IMR-90 (cell line): ENCODE measurements at regions not wholly inside any gene's neighbourhood (a gene's known extent, or its start where the extent isn't known, plus 50 kb on each side); places are given as distances from the start of the nearest gene placed in this dataset.
"Not testable (repeated sequence)": the region's sequence is repeated elsewhere in the genome, so short reads cannot be mapped to it uniquely, and the experiment has no call there.

Experiments
- BHLHE40 ChIP-seq: fragments of 150-350 bp; IDR thresholded peaks from 2 replicates; pipeline ENCODE4 v1.6.1; 2016; ENCODE audit warnings: mild to moderate bottlenecking, low read depth, low read length
- FOS ChIP-seq: fragments of 150-350 bp; IDR thresholded peaks from 2 replicates; pipeline ENCODE4 v1.6.1; 2016; ENCODE audit warnings: low read depth, low read length
- MXI1 ChIP-seq: IDR thresholded peaks from 2 replicates; pipeline ENCODE4 v1.6.1; 2012; ENCODE audit warnings: low read depth, mild to moderate bottlenecking, low read length, moderate library complexity, borderline replicate concordance
- POLR2A ChIP-seq: IDR thresholded peaks from 2 replicates; pipeline ENCODE4 v1.6.1; 2012; ENCODE audit warnings: mild to moderate bottlenecking, low read depth, low read length
- RAD21 ChIP-seq: IDR thresholded peaks from 2 replicates; pipeline ENCODE4 v1.6.1; 2012; ENCODE audit warnings: low read length, improper control_type of control experiment
- RFX5 ChIP-seq: IDR thresholded peaks from 2 replicates; pipeline ENCODE4 v1.8.0; 2012; ENCODE audit warnings: low read depth, mild to moderate bottlenecking, low read length, moderate library complexity
- SMC3 ChIP-seq: fragments of 150-350 bp; IDR thresholded peaks from 2 replicates; pipeline ENCODE4 v1.6.1; 2016; ENCODE audit warnings: low read depth, mild to moderate bottlenecking, antibody characterized with exemption, low read length, moderate library complexity
- TF ChIP-seq, protein P1 (sequence below): conservative IDR thresholded peaks from 2 replicates; pipeline ENCODE4 v1.5.1; 2012; ENCODE audit warnings: mild to moderate bottlenecking, low read depth, low read length, improper control_type of control experiment

DNA sequence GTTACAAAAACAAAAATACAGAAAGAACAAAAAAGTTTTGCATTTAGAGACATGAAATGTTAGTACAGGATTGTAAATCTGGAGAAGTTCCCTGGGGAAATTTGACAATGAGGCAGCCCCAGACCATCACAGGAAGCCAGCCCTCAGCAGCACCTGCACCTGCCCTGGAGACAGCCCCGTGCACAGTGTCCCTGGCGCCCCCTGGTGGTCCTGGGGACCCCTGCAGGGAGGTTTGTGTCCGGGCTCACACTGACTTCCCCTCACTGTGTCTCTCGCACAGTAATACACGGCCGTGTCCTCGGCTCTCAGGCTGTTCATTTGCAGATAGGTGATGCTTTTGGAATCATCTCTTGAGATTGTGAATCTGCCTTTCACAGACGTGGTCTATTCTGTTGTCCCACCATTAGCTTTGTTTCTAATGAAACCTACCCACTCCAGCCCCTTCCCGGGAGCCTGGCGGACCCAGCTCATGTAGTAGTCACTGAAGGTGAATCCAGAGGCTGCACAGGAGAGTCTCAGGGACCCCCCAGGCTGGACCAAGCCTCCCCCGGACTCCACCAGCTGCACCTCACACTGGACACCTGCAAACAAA, 1248.6 kb downstream of the TMEM121 start:
- not testable (repeated sequence) for TF ChIP-seq POLR2A, RFX5, BHLHE40, MXI1, RAD21, FOS, SMC3
- TF ChIP-seq, protein P1, sequence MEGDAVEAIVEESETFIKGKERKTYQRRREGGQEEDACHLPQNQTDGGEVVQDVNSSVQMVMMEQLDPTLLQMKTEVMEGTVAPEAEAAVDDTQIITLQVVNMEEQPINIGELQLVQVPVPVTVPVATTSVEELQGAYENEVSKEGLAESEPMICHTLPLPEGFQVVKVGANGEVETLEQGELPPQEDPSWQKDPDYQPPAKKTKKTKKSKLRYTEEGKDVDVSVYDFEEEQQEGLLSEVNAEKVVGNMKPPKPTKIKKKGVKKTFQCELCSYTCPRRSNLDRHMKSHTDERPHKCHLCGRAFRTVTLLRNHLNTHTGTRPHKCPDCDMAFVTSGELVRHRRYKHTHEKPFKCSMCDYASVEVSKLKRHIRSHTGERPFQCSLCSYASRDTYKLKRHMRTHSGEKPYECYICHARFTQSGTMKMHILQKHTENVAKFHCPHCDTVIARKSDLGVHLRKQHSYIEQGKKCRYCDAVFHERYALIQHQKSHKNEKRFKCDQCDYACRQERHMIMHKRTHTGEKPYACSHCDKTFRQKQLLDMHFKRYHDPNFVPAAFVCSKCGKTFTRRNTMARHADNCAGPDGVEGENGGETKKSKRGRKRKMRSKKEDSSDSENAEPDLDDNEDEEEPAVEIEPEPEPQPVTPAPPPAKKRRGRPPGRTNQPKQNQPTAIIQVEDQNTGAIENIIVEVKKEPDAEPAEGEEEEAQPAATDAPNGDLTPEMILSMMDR, result not testable (repeated sequence)
